ENCODE measurements at regions not wholly inside any gene's neighbourhood (a gene's known extent, or its start where the extent isn't known, plus 50 kb on each side); places are given as distances from the start of the nearest gene placed in this dataset.

- DNase-seq, result peak; percentile 74
Observed at GRCh38 chr11:135075740-135076139, 663.7 kb upstream of the B3GAT1 start.

- DNase-seq, result no peak
Observed at GRCh38 chr11:135074397-135074998, 662.5 kb upstream of the B3GAT1 start.

GRCh38 chr11:135073870-135074269, 661.8 kb upstream of the B3GAT1 start:
- DNase-seq, result peak; percentile 22

GRCh38 chr11:135073381-135073780, 661.3 kb upstream of the B3GAT1 start:
- DNase-seq, result peak; percentile 16

- peak; percentile 87 for DNase-seq
Observed at GRCh38 chr11:135069890-135070289, 657.8 kb upstream of the B3GAT1 start.

- no peak for DNase-seq
Observed at GRCh38 chr11:135069063-135069462, 657.0 kb upstream of the B3GAT1 start.

GRCh38 chr11:135062994-135063393, 651.0 kb upstream of the B3GAT1 start:
- peak; percentile 9 for DNase-seq

GRCh38 chr11:135061166-135061565, 649.1 kb upstream of the B3GAT1 start:
- no peak for DNase-seq

- peak; percentile 19 for DNase-seq
Observed at GRCh38 chr11:135046986-135047385, 634.9 kb upstream of the B3GAT1 start.

GRCh38 chr11:135046556-135046955, 634.5 kb upstream of the B3GAT1 start:
- peak; percentile 15 for DNase-seq

GRCh38 chr11:135043434-135043833, 631.4 kb upstream of the B3GAT1 start:
- peak; percentile 9 for DNase-seq

- DNase-seq, result peak; percentile 12
Observed at GRCh38 chr11:135037828-135038227, 625.8 kb upstream of the B3GAT1 start.

GRCh38 chr11:135036488-135037297, 624.7 kb upstream of the B3GAT1 start:
- peak; percentile 38 for DNase-seq

- DNase-seq, result no peak
Observed at GRCh38 chr11:135035282-135035681, 623.2 kb upstream of the B3GAT1 start.

GRCh38 chr11:135033540-135033939, 621.5 kb upstream of the B3GAT1 start:
- peak; percentile 76 for DNase-seq

- peak; percentile 30 for DNase-seq
Observed at GRCh38 chr11:135031205-135031989, 619.4 kb upstream of the B3GAT1 start.

- DNase-seq, result peak; percentile 69
Observed at GRCh38 chr11:135027461-135027860, 615.4 kb upstream of the B3GAT1 start.

GRCh38 chr11:135023499-135023898, 611.5 kb upstream of the B3GAT1 start:
- DNase-seq, result peak; percentile 20

- DNase-seq, result no peak
Observed at GRCh38 chr11:135022454-135022853, 610.4 kb upstream of the B3GAT1 start.

- peak; percentile 23 for DNase-seq
Observed at GRCh38 chr11:135019899-135020298, 607.9 kb upstream of the B3GAT1 start.

- no peak for DNase-seq
Observed at GRCh38 chr11:135019343-135019871, 607.4 kb upstream of the B3GAT1 start.

- peak; percentile 19 for DNase-seq
Observed at GRCh38 chr11:135017296-135017695, 605.3 kb upstream of the B3GAT1 start.

- DNase-seq, result no peak
Observed at GRCh38 chr11:135015966-135016365, 603.9 kb upstream of the B3GAT1 start.
